ENCODE measurements at regions not wholly inside any gene's neighbourhood (a gene's known extent, or its start where the extent isn't known, plus 50 kb on each side); places are given as distances from the start of the nearest gene placed in this dataset.

GRCh38 chr1:89465201-89465600 is 59.4 kb upstream of the LRRC8B start:
- whole genome bisulfite sequencing, 2 donors (ENCODE audit: extremely low coverage in 2 of 2, insufficient read length in 2 of 2, insufficient replicate concordance in 1 of 2), result no CpG with 5 or more reads among the region's 1 CpG
- Histone ChIP-seq H3K36me3 (replicated peaks in 1 of 2; ENCODE audit: control insufficient read depth in 2 of 2, insufficient read depth in 2 of 2, low read length in 2 of 2) (no peaks in the 10 kb centered on the region), H3K4me2 (ENCODE audit: insufficient read depth, low read length, poor library complexity, severe bottlenecking) (no peak overlapping the region), H2AFZ (ENCODE audit: low read length) (no peak overlapping the region), H4K91ac (ENCODE audit: low read depth, low read length, poor library complexity) (no peak overlapping the region), H4K8ac (ENCODE audit: low read depth, low read length) (no peak overlapping the region), H3K14ac (ENCODE audit: low read length) (no peak overlapping the region), H3K23ac (ENCODE audit: low read depth, low read length, poor library complexity) (no peak overlapping the region), H3K27me3 (ENCODE audit: control insufficient read depth in 3 of 3, insufficient read depth in 3 of 3, low read depth in 1 of 3, low read length in 3 of 3) (peaks cover 0 to 4% (median 0%) of the 10 kb centered on the region in 3 experiments), H2BK5ac (ENCODE audit: low read length) (no peak overlapping the region), H2AK5ac (ENCODE audit: low read depth, low read length) (no peak overlapping the region), H3K4me1 (ENCODE audit: control insufficient read depth in 2 of 2, insufficient read depth in 1 of 2, low read depth in 1 of 2, low read length in 2 of 2) (no peaks in the 10 kb centered on the region), H3K4me3 (ENCODE audit: low read length in 2 of 2) (no peak overlapping the region), H2BK15ac (ENCODE audit: low read length) (no peak overlapping the region), H2BK12ac (ENCODE audit: low read length) (no peak overlapping the region), H2BK120ac (ENCODE audit: low read depth, low read length) (no peak overlapping the region), H3K9me3 (replicated peaks in 1 of 2; ENCODE audit: control insufficient read depth in 2 of 2, insufficient read depth in 1 of 2, low read depth in 1 of 2, low read length in 2 of 2) (no peaks in the 10 kb centered on the region), H3K4ac (ENCODE audit: low read length) (no peak overlapping the region), H3K27ac (replicated peaks; ENCODE audit: low read length) (no peak overlapping the region), H3K18ac (ENCODE audit: low read length) (no peak overlapping the region), H3K79me1 (ENCODE audit: low read depth, low read length) (no peaks in the 10 kb centered on the region), H3K9ac (ENCODE audit: low read depth, low read length, poor library complexity) (no peak overlapping the region)
- no peak for DNase-seq (ENCODE audit: low spot score)

DNA sequence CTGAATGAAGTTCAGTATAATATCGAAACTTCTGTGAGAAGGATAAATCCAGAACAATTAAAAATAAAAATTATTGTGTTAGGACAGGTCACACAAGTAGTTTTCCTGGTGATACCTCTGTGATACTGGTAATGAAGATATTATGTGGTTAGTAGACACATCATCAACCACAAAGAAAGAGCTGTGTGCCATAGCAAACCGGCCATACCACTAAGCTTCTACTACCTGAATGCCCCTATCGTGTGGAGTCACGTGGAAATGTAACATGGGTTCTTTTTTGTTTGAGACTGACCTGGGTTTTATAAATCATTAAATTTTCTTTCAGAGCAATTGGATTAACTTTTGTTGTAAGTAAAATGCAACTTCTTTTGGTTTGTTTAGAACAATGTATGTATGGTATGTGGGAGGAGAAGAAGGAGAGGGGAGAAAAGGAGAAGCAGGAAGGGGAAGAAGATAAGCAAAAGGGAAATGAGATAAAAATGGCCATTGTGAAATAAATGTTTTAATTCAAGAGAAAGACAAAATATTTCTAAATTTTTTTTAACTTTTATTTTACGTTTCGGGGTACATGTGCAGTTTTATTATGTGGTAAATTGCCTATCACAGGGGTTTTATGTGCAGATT is 58.2 kb upstream of the LRRC8B start:
- Histone ChIP-seq H3K4ac (ENCODE audit: low read length) (no peak overlapping the region), H2AFZ (ENCODE audit: low read length) (no peak overlapping the region), H3K4me3 (ENCODE audit: low read length in 2 of 2) (no peak overlapping the region), H2BK15ac (ENCODE audit: low read length) (no peak overlapping the region), H2AK5ac (ENCODE audit: low read depth, low read length) (no peak overlapping the region), H3K18ac (ENCODE audit: low read length) (no peak overlapping the region), H3K27ac (replicated peaks; ENCODE audit: low read length) (no peak overlapping the region), H3K4me1 (ENCODE audit: control insufficient read depth in 2 of 2, insufficient read depth in 1 of 2, low read depth in 1 of 2, low read length in 2 of 2) (no peaks in the 10 kb centered on the region), H2BK12ac (ENCODE audit: low read length) (no peak overlapping the region), H3K9me3 (replicated peaks in 1 of 2; ENCODE audit: control insufficient read depth in 2 of 2, insufficient read depth in 1 of 2, low read depth in 1 of 2, low read length in 2 of 2) (no peaks in the 10 kb centered on the region), H3K27me3 (ENCODE audit: control insufficient read depth in 3 of 3, insufficient read depth in 3 of 3, low read depth in 1 of 3, low read length in 3 of 3) (peaks cover 0 to 4% (median 0%) of the 10 kb centered on the region in 3 experiments), H2BK5ac (ENCODE audit: low read length) (no peak overlapping the region), H3K4me2 (ENCODE audit: insufficient read depth, low read length, poor library complexity, severe bottlenecking) (no peak overlapping the region), H3K14ac (ENCODE audit: low read length) (no peak overlapping the region), H2BK120ac (ENCODE audit: low read depth, low read length) (no peak overlapping the region), H4K91ac (ENCODE audit: low read depth, low read length, poor library complexity) (no peak overlapping the region), H3K23ac (ENCODE audit: low read depth, low read length, poor library complexity) (no peak overlapping the region), H4K8ac (ENCODE audit: low read depth, low read length) (no peak overlapping the region), H3K9ac (ENCODE audit: low read depth, low read length, poor library complexity) (no peak overlapping the region), H3K79me1 (ENCODE audit: low read depth, low read length) (no peaks in the 10 kb centered on the region), H3K36me3 (replicated peaks in 1 of 2; ENCODE audit: control insufficient read depth in 2 of 2, insufficient read depth in 2 of 2, low read length in 2 of 2) (no peaks in the 10 kb centered on the region)
- DNase-seq (ENCODE audit: low spot score), result no peak
- WGBS, 2 donors (ENCODE audit: extremely low coverage in 2 of 2, insufficient read length in 2 of 2, insufficient replicate concordance in 1 of 2), result no CpG with 5 or more reads among the region's 6 CpGs

GRCh38 chr1:89472253-89472652 is 52.4 kb upstream of the LRRC8B start:
- Histone ChIP-seq H2AK5ac (ENCODE audit: low read depth, low read length) (no peak overlapping the region), H3K27ac (replicated peaks; ENCODE audit: low read length) (no peak overlapping the region), H3K9ac (ENCODE audit: low read depth, low read length, poor library complexity) (no peak overlapping the region), H2BK12ac (ENCODE audit: low read length) (no peak overlapping the region), H3K4me3 (ENCODE audit: low read length in 2 of 2) (no peak overlapping the region), H3K4ac (ENCODE audit: low read length) (no peak overlapping the region), H3K23ac (ENCODE audit: low read depth, low read length, poor library complexity) (no peak overlapping the region), H2BK120ac (ENCODE audit: low read depth, low read length) (no peak overlapping the region), H3K79me1 (ENCODE audit: low read depth, low read length) (no peaks in the 10 kb centered on the region), H3K27me3 (ENCODE audit: control insufficient read depth in 3 of 3, insufficient read depth in 3 of 3, low read depth in 1 of 3, low read length in 3 of 3) (no peaks in the 10 kb centered on the region), H3K14ac (ENCODE audit: low read length) (no peak overlapping the region), H2AFZ (ENCODE audit: low read length) (no peak overlapping the region), H4K91ac (ENCODE audit: low read depth, low read length, poor library complexity) (no peak overlapping the region), H3K9me3 (replicated peaks in 1 of 2; ENCODE audit: control insufficient read depth in 2 of 2, insufficient read depth in 1 of 2, low read depth in 1 of 2, low read length in 2 of 2) (no peaks in the 10 kb centered on the region), H4K8ac (ENCODE audit: low read depth, low read length) (no peak overlapping the region), H3K4me1 (ENCODE audit: control insufficient read depth in 2 of 2, insufficient read depth in 1 of 2, low read depth in 1 of 2, low read length in 2 of 2) (no peaks in the 10 kb centered on the region), H3K18ac (ENCODE audit: low read length) (no peak overlapping the region), H2BK5ac (ENCODE audit: low read length) (no peak overlapping the region), H2BK15ac (ENCODE audit: low read length) (no peak overlapping the region), H3K4me2 (ENCODE audit: insufficient read depth, low read length, poor library complexity, severe bottlenecking) (no peak overlapping the region), H3K36me3 (replicated peaks in 1 of 2; ENCODE audit: control insufficient read depth in 2 of 2, insufficient read depth in 2 of 2, low read length in 2 of 2) (no peaks in the 10 kb centered on the region)
- no CpG with 5 or more reads among the region's 1 CpG for WGBS, 2 donors (ENCODE audit: extremely low coverage in 2 of 2, insufficient read length in 2 of 2, insufficient replicate concordance in 1 of 2)
- DNase-seq (ENCODE audit: low spot score), result no peak

- no peaks in the 10 kb centered on the region for H3K4me1 ChIP-seq (ENCODE audit: control insufficient read depth in 2 of 2, insufficient read depth in 1 of 2, low read depth in 1 of 2, low read length in 2 of 2)
- H3K9me3 ChIP-seq (replicated peaks in 1 of 2; ENCODE audit: control insufficient read depth in 2 of 2, insufficient read depth in 1 of 2, low read depth in 1 of 2, low read length in 2 of 2), result no peaks in the 10 kb centered on the region
- H2BK15ac ChIP-seq (ENCODE audit: low read length), result no peak overlapping the region
- H3K27me3 ChIP-seq (ENCODE audit: control insufficient read depth in 3 of 3, insufficient read depth in 3 of 3, low read depth in 1 of 3, low read length in 3 of 3), result no peaks in the 10 kb centered on the region
- H4K8ac ChIP-seq (ENCODE audit: low read depth, low read length), result no peak overlapping the region
- H2BK12ac ChIP-seq (ENCODE audit: low read length), result no peak overlapping the region
- no peak overlapping the region for H4K91ac ChIP-seq (ENCODE audit: low read depth, low read length, poor library complexity)
- H3K18ac ChIP-seq (ENCODE audit: low read length), result no peak overlapping the region
- no peak overlapping the region for H3K23ac ChIP-seq (ENCODE audit: low read depth, low read length, poor library complexity)
- H3K79me1 ChIP-seq (ENCODE audit: low read depth, low read length), result no peaks in the 10 kb centered on the region
- H2BK120ac ChIP-seq (ENCODE audit: low read depth, low read length), result no peak overlapping the region
- H3K14ac ChIP-seq (ENCODE audit: low read length), result no peak overlapping the region
- H3K9ac ChIP-seq (ENCODE audit: low read depth, low read length, poor library complexity), result no peak overlapping the region
- no peak overlapping the region for H3K4ac ChIP-seq (ENCODE audit: low read length)
- no peak overlapping the region for H3K27ac ChIP-seq (replicated peaks; ENCODE audit: low read length)
- no peak overlapping the region for H2AK5ac ChIP-seq (ENCODE audit: low read depth, low read length)
- H3K4me2 ChIP-seq (ENCODE audit: insufficient read depth, low read length, poor library complexity, severe bottlenecking), result no peak overlapping the region
- H3K4me3 ChIP-seq (ENCODE audit: low read length in 2 of 2), result no peak overlapping the region
- H3K36me3 ChIP-seq (replicated peaks in 1 of 2; ENCODE audit: control insufficient read depth in 2 of 2, insufficient read depth in 2 of 2, low read length in 2 of 2), result no peaks in the 10 kb centered on the region
- H2AFZ ChIP-seq (ENCODE audit: low read length), result no peak overlapping the region
- H2BK5ac ChIP-seq (ENCODE audit: low read length), result no peak overlapping the region
- no CpG with 5 or more reads among the region's 3 CpGs for WGBS, 2 donors (ENCODE audit: extremely low coverage in 2 of 2, insufficient read length in 2 of 2, insufficient replicate concordance in 1 of 2)
- no peak for DNase-seq (ENCODE audit: low spot score)
These were observed 51.7 kb upstream of the LRRC8B start for GRCh38 chr1:89472886-89473417.

Data from neuronal stem cell (in vitro differentiated cells).